ENCODE measurements at regions not wholly inside any gene's neighbourhood (a gene's known extent, or its start where the extent isn't known, plus 50 kb on each side); places are given as distances from the start of the nearest gene placed in this dataset.

DNA sequence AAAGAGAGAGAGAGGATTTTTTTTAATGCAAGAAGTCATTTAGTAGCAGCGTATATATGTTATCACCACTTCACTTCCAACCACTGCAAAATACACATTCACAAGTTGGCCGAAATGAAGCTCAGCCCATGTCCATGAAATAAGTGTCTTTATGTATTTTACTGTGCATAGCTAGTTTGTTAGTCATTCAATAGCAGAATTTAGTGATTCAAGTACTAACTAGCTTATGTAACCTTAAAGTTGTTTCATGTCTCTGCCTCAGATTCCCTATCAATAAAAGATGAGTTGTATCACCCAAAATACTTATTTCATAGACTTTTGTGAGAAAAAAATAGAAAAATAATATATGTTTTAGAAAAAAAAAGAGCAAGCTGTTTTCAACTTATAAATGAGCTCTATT, 153.7 kb upstream of the PRDM1 start:
- no peak for DNase-seq
- in situ Hi-C loops (cut with HindIII; ENCODE audit: low pct_ligation_motif_present, low pct_unique_long_range_greater_than_20kb, low sequenced_read_pairs): no loop called here

DNA sequence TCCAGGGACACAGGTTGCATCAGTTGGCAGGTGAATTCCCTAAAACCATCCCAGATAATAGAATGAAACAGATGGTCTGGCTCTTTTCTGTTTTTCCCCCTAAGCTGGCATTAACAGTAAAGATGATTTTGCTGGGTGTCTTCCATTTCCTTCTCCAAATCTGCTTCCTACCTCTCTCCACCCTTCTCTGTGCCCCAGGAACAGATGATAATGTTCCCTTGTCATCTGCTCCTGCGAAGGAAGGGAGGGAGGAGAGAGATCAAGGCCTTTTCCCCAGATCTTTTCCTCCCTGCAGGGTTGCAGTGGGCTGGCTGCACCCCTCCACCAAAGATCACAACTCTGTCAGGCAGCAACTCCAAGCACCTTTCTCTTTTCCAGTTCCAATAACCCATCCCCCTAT, 156.5 kb upstream of the PRDM1 start:
- in situ Hi-C loops (cut with HindIII; ENCODE audit: low pct_ligation_motif_present, low pct_unique_long_range_greater_than_20kb, low sequenced_read_pairs): no loop called here
- no peak for DNase-seq

DNA sequence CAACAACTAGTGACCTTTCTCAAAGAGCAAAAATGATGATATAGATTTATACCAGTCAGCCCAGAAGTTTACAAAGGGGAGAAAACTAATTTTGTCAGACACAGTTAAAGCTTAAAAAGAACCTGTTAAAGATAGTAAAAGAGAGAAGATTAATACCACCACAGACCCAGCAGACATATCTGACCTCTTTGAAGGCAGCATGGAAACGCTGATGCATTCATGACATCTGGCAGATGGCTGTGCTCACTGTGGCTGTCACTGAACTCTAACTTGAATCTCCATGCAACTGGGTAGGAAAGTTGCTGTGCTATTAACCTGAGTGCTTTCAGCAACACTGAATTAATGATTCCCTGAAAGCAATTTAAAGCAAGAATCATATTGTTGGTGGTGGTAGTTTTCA, 159.8 kb upstream of the PRDM1 start:
- no peak for DNase-seq
- in situ Hi-C loops (cut with HindIII; ENCODE audit: low pct_ligation_motif_present, low pct_unique_long_range_greater_than_20kb, low sequenced_read_pairs): no loop called here

DNA sequence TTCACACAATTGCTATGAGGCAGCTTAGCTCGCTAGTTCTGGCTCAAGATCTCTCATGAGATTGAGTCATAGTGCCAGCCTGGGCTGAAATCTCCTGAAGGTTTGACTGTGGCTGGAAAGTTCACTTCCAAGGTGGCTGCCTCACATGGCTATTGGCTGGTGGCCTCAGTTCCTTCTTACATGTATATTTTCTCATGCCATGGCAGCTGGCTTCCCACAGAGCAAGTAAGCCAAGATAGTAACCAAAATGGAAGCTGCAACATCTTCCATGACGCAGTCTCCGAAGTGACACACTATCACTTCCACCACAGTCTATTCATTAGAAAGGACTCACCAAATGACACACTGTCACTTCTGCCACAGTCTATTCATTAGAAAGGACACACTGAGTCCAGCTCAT, 160.4 kb upstream of the PRDM1 start:
- no peak for DNase-seq
- in situ Hi-C loops (cut with HindIII; ENCODE audit: low pct_ligation_motif_present, low pct_unique_long_range_greater_than_20kb, low sequenced_read_pairs): no loop called here

DNA sequence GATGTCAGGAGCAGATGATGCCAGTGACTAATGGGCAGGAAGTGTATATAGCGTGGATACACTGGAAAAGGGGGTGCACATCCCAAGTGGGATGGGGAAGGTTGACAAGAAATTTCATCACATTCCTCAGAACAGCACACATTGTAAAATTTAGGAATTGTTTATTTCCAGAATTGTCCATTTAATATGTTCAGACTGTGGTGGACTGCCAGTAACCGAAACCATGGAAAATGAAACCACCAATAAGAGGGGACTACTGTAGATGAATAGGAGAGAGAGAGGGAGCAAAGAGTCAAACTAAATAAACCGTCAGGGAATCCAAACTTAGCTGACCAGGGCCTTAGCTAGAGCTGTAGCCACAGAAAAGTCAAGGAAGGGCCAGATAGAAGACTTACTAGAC, 164.4 kb upstream of the PRDM1 start:
- in situ Hi-C loops (cut with HindIII; ENCODE audit: low pct_ligation_motif_present, low pct_unique_long_range_greater_than_20kb, low sequenced_read_pairs): no loop called here
- DNase-seq: no peak

DNA sequence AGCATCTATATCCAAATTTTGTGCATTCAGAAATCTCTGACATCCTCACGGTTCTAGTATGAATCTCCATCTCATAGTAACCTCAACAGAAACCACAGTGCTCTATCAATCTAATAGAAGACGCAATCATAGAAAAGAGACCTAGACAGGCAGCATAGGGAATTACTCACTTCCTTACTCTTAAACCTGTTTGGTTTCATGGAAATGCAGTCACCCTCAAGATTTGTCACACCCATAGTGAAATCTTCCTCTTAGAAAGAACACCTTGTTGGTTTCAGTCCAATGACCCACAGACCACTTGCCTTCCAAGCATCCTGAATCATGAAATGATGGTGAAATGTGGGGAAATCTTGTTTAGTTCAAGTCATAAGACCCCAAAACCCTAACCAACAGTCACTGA, 166.1 kb upstream of the PRDM1 start:
- in situ Hi-C loops (cut with HindIII; ENCODE audit: low pct_ligation_motif_present, low pct_unique_long_range_greater_than_20kb, low sequenced_read_pairs): no loop called here
- no peak for DNase-seq

DNA sequence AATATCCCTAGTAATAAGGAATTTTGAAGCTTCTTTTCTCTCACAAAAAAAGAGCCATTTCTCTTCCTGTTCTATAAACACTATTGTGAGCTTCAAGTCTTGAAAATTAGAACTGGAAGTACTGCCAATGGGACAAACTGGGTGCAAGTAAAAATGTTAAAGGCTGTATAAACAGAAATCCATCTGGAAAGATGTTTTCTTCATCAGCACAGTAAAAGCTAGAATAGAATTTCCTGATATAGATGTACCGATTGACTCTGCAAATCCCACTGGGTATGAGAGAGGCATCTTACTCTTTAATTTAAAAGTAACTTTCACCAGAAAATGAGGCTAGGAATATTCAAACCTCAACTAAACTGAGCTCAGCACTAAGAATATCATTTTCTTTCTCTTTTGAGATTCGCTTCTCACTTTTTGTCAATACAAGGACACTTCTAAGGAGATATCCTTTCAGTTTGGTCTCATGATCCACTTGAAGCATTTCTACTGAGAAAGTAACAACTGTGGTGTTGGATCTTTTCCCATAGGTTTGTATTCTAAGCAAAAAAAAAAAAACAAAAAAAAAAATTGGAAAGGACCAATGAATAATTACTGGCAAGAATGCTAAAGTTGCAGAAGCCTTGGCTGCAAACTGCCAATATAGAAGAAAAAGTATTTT, 169.0 kb upstream of the PRDM1 start:
- in situ Hi-C loops (cut with HindIII; ENCODE audit: low pct_ligation_motif_present, low pct_unique_long_range_greater_than_20kb, low sequenced_read_pairs): no loop called here
- no peak for DNase-seq

DNA sequence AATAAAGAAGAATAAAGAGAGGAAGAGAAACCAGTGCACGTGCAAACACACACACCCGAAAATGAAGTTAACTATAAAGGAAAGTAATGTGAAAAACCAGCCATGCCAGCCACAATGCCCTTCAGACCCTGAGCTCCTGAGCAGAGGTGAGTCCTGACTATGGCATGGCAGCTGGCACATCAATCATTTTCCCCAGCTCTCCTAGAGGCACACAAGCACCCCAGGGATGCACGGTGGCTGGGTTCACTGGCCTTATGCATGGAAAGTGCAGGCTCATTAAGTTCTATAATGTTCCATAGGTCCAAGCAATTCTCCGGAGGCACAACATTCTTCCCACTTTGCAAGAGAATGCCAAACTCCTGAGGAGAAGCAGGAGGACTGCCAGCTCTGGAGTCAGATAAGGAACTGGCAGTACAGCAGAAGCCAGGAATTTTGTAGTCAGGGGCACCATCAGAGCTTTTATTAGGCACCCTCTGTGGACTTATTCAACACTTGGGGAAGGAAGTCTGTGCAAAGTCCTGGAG, 175.0 kb upstream of the PRDM1 start:
- in situ Hi-C loops (cut with HindIII; ENCODE audit: low pct_ligation_motif_present, low pct_unique_long_range_greater_than_20kb, low sequenced_read_pairs): no loop called here
- DNase-seq: no peak

DNA sequence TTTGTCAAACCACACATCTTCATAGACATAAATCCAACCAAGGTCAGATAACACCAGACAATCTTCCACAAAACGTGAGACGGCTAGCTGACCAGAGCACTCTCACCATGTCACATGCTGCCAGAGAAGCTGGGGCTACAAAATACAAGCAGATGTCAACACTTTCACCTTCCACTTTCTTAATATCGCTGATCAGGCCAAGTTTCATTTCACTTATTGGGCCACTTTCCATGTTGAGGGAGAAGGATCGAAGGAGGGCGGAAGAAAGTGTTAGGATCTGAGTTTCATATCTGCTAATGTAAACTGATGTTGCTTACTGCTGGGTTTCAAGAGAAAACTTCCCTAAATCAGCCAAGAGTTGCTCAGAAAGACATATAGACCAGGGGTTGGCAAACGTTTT, 177.0 kb upstream of the PRDM1 start:
- in situ Hi-C loops (cut with HindIII; ENCODE audit: low pct_ligation_motif_present, low pct_unique_long_range_greater_than_20kb, low sequenced_read_pairs): no loop called here
- no peak for DNase-seq

DNA sequence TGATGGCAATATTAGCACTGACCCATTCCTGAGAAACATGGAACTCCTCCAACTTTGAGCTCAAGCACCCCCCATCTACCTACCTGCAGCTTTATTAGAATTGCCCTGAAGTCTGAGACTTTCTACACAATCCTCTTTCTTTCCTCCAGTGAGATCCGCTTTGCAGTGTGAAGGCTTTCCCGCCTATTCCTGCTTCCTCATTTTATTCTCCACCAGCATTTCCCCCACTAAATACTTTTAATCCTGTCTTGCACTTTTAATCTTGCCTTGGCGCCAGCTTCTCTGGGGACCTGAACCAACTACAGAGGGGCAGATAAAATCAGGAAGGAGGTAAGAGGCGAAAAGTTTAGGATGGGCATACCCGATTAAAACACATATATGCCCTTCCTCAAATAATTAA, 178.1 kb upstream of the PRDM1 start:
- in situ Hi-C loops (cut with HindIII; ENCODE audit: low pct_ligation_motif_present, low pct_unique_long_range_greater_than_20kb, low sequenced_read_pairs): no loop called here

DNA sequence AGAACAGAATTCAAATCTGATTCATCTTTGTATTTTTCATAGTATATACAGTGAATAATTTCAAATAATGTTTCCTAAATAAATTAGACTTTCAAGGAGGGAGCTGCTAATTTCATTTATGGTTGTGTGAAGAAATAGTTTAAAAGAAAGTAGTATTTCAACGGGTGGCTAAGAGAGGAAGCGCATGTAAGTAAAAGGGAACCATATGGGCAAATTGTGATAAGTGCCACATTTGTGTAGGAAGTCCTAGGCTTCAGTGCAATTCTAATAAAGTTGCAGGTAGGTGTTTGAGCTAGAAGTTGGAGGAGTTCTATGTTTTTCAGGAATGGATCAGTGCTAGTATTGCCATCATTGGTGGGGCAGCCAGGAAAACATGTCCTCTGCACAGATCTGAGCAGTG, 178.8 kb upstream of the PRDM1 start:
- in situ Hi-C loops (cut with HindIII; ENCODE audit: low pct_ligation_motif_present, low pct_unique_long_range_greater_than_20kb, low sequenced_read_pairs): no loop called here
- no peak for DNase-seq

More for the DNA sequence above, 178.1 kb upstream of the PRDM1 start:
- no peak for DNase-seq

DNA sequence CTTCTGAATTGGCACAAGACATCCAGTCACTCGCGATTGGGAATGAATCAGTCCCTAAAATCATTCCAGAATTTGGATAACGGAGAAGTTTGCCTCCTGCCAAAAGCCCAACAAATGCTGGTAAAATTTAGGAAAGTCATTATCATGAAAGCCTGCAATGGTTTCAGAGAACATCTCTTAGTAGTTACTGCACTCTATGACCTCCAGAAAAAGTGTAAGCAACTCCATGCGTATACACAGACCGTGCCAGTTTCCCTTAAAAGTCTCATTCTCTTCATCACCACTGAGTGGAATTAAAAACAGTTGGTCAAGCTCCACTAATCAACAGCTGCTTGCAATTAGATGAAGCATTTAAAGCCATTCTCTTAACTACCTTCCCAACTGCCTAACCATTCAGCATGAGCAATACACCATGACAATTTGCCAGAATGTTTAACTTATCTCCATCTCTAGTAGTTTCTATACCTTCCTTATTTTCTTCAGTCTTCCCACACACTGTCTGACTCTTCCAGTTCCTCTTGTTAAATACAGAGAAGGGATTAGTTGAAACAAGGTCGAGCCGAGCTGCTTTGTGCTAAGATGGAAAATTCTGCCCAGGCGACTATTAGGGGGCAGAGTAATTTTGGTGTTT, 183.6 kb upstream of the PRDM1 start:
- DNase-seq: no peak
- in situ Hi-C loops (cut with HindIII; ENCODE audit: low pct_ligation_motif_present, low pct_unique_long_range_greater_than_20kb, low sequenced_read_pairs): no loop called here

DNA sequence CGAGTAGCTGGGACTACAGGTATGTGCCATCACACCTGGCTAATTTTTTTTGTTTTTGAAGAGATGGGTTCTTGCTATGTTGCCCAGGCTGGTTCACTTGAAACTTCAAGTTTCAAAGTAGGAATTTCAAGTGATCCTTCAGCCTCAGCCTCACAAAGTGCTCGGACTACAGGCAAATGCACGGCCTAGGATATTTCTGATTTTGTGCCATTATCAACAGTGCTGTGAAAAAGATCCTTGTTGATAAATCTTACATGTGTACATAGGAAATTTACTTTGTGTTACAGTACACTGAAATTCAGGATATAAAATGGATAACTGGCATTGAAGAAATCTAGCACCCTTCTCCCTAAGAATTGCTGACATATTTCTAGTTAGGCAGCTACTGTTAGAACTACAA, 184.6 kb upstream of the PRDM1 start:
- in situ Hi-C loops (cut with HindIII; ENCODE audit: low pct_ligation_motif_present, low pct_unique_long_range_greater_than_20kb, low sequenced_read_pairs): no loop called here
- DNase-seq: no peak

DNA sequence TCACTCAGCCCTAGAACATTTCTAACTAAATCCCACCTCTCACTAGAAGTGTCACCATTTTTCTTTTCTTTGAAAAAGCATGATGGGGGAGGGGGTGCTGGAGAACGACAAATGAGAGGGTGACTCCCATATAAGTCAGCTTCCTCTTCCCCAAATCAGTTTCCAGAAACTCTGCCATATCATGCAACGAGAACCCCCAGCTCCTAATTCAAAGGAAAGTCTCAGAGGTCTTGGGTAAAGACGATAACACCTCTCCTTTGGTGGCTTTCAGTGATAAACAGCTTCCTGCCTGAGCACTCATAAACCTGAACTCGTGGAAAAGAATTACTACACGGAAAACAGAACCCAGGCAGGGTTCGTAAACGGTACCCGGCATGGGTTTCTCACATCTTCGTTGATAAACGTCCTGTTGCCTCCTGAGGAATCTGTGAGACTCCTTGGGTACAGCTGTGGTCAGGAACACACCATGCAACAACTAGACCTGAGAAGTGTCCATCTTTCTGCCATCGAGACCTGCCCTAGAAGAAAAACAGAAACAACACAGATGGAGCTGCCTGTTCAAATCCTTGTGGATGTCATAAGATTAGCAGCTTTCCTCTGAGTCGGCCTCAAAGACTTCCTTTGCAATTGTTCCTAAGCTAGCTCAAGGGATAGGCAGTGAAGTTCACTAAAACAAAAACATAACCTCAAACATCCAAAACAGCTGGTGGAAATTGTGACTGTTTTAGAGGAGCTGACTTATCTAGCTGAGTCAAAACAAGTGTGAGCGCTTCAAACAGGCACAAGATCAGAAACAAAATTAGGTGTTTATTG, 185.8 kb upstream of the PRDM1 start:
- in situ Hi-C loops (cut with HindIII; ENCODE audit: low pct_ligation_motif_present, low pct_unique_long_range_greater_than_20kb, low sequenced_read_pairs): no loop called here
- no peak for DNase-seq

DNA sequence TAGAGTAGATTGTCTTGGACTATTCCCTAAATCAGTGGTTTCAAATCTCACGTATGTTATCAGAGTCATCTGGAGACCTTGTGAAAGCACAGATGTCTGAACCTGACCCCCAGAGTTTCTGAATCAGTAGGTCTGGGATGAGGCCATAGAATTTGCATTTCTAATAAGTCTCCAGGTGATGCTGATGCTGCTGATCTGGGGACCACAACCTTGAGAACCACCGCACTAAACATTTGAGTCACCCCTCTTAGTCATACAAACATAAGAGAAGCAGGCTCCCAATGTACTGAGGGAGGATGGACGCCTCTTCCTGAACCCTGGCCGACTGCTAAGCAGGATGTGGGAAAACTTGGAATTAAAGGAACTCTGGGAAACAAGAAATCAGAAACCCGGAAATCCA, 187.8 kb upstream of the PRDM1 start:
- DNase-seq: no peak
- in situ Hi-C loops (cut with HindIII; ENCODE audit: low pct_ligation_motif_present, low pct_unique_long_range_greater_than_20kb, low sequenced_read_pairs): no loop called here

DNA sequence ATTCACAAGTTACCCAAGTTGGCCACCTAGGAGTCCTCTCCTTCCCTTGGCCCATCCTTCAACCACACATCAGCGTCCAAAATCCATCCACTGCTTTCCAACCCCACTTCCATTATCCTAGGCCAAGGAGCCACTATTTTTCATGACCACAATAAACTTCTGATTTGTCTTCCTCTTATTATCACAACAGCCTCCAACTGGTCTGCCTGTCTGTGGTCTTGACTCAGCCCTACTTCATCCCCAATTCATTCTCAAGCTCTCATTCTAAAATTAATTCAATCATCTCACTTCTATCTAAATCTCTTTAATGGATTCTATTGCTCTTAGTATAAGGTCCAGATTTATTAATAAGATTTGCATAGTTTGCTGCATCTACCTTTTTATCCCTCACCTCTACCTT, 189.0 kb upstream of the PRDM1 start:
- in situ Hi-C loops (cut with HindIII; ENCODE audit: low pct_ligation_motif_present, low pct_unique_long_range_greater_than_20kb, low sequenced_read_pairs): no loop called here
- no peak for DNase-seq

DNA sequence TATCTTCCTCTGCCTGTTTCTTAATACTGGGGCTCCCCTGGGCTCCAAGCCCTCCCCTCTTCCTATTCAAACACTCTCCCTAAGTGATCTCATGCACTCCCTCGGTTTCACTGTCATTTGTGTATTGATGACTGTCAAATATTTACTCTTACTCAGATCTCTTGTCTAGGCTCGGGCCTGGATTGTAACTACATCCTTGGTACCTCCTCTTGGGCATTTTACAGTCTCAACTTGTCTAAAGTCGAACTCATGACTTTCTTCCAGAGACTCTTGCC, 189.4 kb upstream of the PRDM1 start:
- no peak for DNase-seq
- in situ Hi-C loops (cut with HindIII; ENCODE audit: low pct_ligation_motif_present, low pct_unique_long_range_greater_than_20kb, low sequenced_read_pairs): no loop called here

DNA sequence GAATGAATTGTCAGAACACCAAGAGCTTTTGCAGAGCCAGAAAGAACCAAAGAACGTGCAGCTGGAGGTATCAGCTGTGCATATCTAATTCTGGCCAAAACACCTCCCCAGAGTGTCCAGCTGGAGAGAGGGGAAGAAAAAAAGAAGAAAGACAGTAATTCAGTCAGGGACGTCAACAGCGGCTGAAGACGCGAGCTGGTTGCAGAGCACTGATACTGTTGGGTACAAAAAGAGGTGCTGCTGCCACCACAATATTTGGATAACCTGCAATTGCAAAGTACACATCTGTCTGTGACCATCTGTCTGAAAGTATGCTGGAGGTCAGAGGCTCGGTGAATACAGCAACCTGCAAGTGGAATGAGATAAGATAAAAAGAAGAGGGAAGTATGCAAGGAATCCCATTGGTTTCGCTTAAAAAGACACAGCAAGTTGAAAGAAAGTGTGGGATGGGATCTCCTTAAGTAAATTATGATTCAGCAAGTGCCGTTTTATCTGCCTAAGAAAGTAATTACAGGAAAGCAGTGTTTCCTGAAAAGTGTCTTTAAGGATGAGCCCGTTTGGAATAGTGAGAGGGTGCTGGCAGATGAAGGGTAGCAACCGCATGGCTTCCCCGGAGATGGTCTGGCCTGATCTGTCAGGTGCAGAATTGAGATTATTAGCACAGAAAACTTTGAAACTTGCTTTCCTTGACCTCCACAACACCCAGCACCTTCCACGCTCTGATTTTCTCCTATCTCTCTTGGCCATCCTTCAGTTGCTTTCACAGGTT, 189.9 kb upstream of the PRDM1 start:
- in situ Hi-C loops (cut with HindIII; ENCODE audit: low pct_ligation_motif_present, low pct_unique_long_range_greater_than_20kb, low sequenced_read_pairs): no loop called here
- no peak for DNase-seq

DNA sequence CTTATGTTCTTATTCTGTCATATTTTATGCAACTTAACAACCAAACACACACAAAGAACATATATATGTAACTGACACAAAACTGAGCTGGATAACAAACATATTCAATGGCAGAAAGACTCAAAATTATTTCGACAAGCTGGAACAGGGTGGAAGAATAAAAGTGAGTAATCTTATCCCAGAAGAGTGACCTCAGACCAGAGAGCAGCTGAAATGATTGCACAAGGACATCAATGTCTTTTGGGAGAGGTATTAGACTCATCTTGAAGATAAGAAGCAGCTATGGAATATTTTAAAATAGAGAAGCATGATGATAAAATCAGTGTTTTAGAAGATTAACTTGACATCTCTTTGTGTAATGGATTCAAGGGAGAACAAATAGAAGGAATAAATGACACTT, 191.6 kb upstream of the PRDM1 start:
- in situ Hi-C loops (cut with HindIII; ENCODE audit: low pct_ligation_motif_present, low pct_unique_long_range_greater_than_20kb, low sequenced_read_pairs): no loop called here
- DNase-seq: no peak
